PFSK-1 (cell line): ENCODE measurements at regions not wholly inside any gene's neighbourhood (a gene's known extent, or its start where the extent isn't known, plus 50 kb on each side); places are given as distances from the start of the nearest gene placed in this dataset.

ENCODE experiments used
- POLR2AphosphoS5 ChIP-seq: IDR thresholded peaks from 2 replicates; pipeline ENCODE4 v1.6.1; 2012; ENCODE audit warnings: low read depth, mild to moderate bottlenecking, control low read depth, low read length, moderate library complexity
- REST ChIP-seq, 2 experiments: IDR thresholded peaks; 2 replicates each; pipeline versions ENCODE4 v1.6.1 to v1.8.0; 2011 to 2012; ENCODE audit warnings: low read depth in 2 of 2, low read length in 2 of 2, control low read depth in 1 of 2, inconsistent platforms in 1 of 2, mild to moderate bottlenecking in 1 of 2, moderate library complexity in 1 of 2; ENCODE audit not compliant: insufficient read depth in 1 of 2
- SIN3A ChIP-seq: IDR thresholded peaks from 2 replicates; pipeline ENCODE4 v1.6.1; 2012; ENCODE audit warnings: mild to moderate bottlenecking, low read length, moderate library complexity, borderline replicate concordance; ENCODE audit not compliant: insufficient read depth
- TAF1 ChIP-seq: IDR thresholded peaks from 2 replicates; pipeline ENCODE4 v1.6.1; 2012; ENCODE audit warnings: low read length, control low read depth, borderline replicate concordance; ENCODE audit not compliant: insufficient read depth

DNA sequence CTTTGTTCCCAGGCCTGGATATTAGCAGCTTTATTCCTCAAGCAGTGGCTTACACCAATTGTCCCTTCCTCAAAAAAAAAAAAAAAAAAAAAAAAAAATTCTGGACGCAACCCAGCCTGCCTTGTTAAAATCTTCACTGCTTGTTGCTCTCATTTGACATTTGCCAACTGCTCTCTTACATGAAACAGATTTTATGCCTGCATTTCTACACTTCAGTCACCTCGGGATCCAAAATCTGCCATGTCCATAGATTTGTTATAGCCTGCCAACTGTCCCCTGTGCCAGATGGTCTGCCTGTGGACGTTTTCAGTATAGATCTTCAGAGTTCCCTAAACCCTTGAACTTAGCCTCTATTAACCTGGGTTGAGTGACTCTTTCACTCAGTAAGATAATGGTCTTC lies 651.5 kb downstream of the FSCB start:
- TF ChIP-seq TAF1 (no peak), REST (IDR thresholded peaks at IDR 0.05; ENCODE audit: insufficient read depth in 1 of 2, low read depth in 2 of 2, low read length in 2 of 2) (no peak), POLR2AphosphoS5 (no peak), SIN3A (no peak)
